ENCODE measurements at regions not wholly inside any gene's neighbourhood (a gene's known extent, or its start where the extent isn't known, plus 50 kb on each side); places are given as distances from the start of the nearest gene placed in this dataset.

- WGBS, 2 donors (ENCODE audit: low coverage in 1 of 2) = 4% methylated on average over 37 of the region's 64 CpGs; no CpG with 5 or more reads in 1 of the 2 donors
- Histone ChIP-seq H3K27ac (no peak overlapping the region), H3K36me3 (no peaks in the 10 kb centered on the region), H3K27me3 (peaks cover 12% of the 10 kb centered on the region), H3K4me3 (peak overlapping the region; percentile 47 to 57 (median 52)), H3K9me3 (no peaks in the 10 kb centered on the region), H3K4me1 (peaks cover 0 to 4% (median 2%) of the 10 kb centered on the region in 4 donors)
- intact Hi-C loops (cut with DNase I; ENCODE audit: low total_unique reads) (no loop called here), in situ Hi-C loops (cut with MboI; ENCODE audit: low pct_ligation_motif_present in 1 of 4, low pct_unique_long_range_greater_than_20kb in 1 of 4, low sequenced_read_pairs in 3 of 4) (no loop called here)
- TF ChIP-seq POLR2A (IDR thresholded peaks at IDR 0.05) (no peak), EP300 (IDR thresholded peaks at IDR 0.05; ENCODE audit: low read depth) (no peak), POLR2AphosphoS5 (IDR thresholded peaks at IDR 0.05) (no peak), CTCF (IDR thresholded peaks at IDR 0.05) (no peak)
- no peak for DNase-seq
These were observed 121.6 kb upstream of the ZNF92 start for GRCh38 chr7:65251851-65252620.

GRCh38 chr7:65250697-65251395 is 122.8 kb upstream of the ZNF92 start:
- Histone ChIP-seq H3K4me1 (peaks cover 0 to 4% (median 2%) of the 10 kb centered on the region in 4 donors), H3K27me3 (peaks cover 12% of the 10 kb centered on the region), H3K9me3 (no peaks in the 10 kb centered on the region), H3K27ac (no peak overlapping the region), H3K4me3 (no peak overlapping the region), H3K36me3 (no peaks in the 10 kb centered on the region)
- WGBS, 2 donors (ENCODE audit: low coverage in 1 of 2) = 91 to 95% methylated on average over 12 to 18 of the region's 18 CpGs
- in situ Hi-C loops (cut with MboI; ENCODE audit: low pct_ligation_motif_present in 1 of 4, low pct_unique_long_range_greater_than_20kb in 1 of 4, low sequenced_read_pairs in 3 of 4) (no loop called here), intact Hi-C loops (cut with DNase I; ENCODE audit: low total_unique reads) (no loop called here)
- DNase-seq = no peak
- TF ChIP-seq POLR2AphosphoS5 (IDR thresholded peaks at IDR 0.05) = no peak
- TF ChIP-seq EP300 (IDR thresholded peaks at IDR 0.05; ENCODE audit: low read depth) = no peak
- TF ChIP-seq POLR2A (IDR thresholded peaks at IDR 0.05) = no peak
- no peak for TF ChIP-seq CTCF (IDR thresholded peaks at IDR 0.05)

GRCh38 chr7:65250216-65250615 is 123.4 kb upstream of the ZNF92 start:
- Histone ChIP-seq H3K4me3 (no peak overlapping the region), H3K9me3 (no peaks in the 10 kb centered on the region), H3K27ac (no peak overlapping the region), H3K36me3 (no peaks in the 10 kb centered on the region), H3K4me1 (peaks cover 0 to 4% (median 2%) of the 10 kb centered on the region in 4 donors), H3K27me3 (peaks cover 12% of the 10 kb centered on the region)
- 40 to 73% methylated on average over 1 to 3 of the region's 3 CpGs for WGBS, 2 donors (ENCODE audit: low coverage in 1 of 2)
- TF ChIP-seq POLR2A (IDR thresholded peaks at IDR 0.05) (no peak), EP300 (IDR thresholded peaks at IDR 0.05; ENCODE audit: low read depth) (no peak), POLR2AphosphoS5 (IDR thresholded peaks at IDR 0.05) (no peak), CTCF (IDR thresholded peaks at IDR 0.05) (no peak)
- DNase-seq = no peak
- intact Hi-C loops (cut with DNase I; ENCODE audit: low total_unique reads) = no loop called here
- in situ Hi-C loops (cut with MboI; ENCODE audit: low pct_ligation_motif_present in 1 of 4, low pct_unique_long_range_greater_than_20kb in 1 of 4, low sequenced_read_pairs in 3 of 4) = no loop called here

- peaks cover 5% of the 10 kb centered on the region for H3K27me3 ChIP-seq
- 89% methylated on average over 5 of the region's 5 CpGs; no CpG with 5 or more reads in 1 of the 2 donors for WGBS, 2 donors (ENCODE audit: low coverage in 1 of 2)
- no peak overlapping the region for H3K4me3 ChIP-seq
- H3K9me3 ChIP-seq = no peaks in the 10 kb centered on the region
- no peak overlapping the region for H3K27ac ChIP-seq
- H3K4me1 ChIP-seq = peaks cover 0 to 2% (median under 1%) of the 10 kb centered on the region in 4 donors
- no peak for DNase-seq
- TF ChIP-seq POLR2A (IDR thresholded peaks at IDR 0.05) (no peak), POLR2AphosphoS5 (IDR thresholded peaks at IDR 0.05) (no peak), CTCF (IDR thresholded peaks at IDR 0.05) (no peak), EP300 (IDR thresholded peaks at IDR 0.05; ENCODE audit: low read depth) (no peak)
- H3K36me3 ChIP-seq = no peaks in the 10 kb centered on the region
- in situ Hi-C loops (cut with MboI; ENCODE audit: low pct_ligation_motif_present in 1 of 4, low pct_unique_long_range_greater_than_20kb in 1 of 4, low sequenced_read_pairs in 3 of 4) (no loop called here), intact Hi-C loops (cut with DNase I; ENCODE audit: low total_unique reads) (no loop called here)
These were observed 126.2 kb upstream of the ZNF92 start for GRCh38 chr7:65247491-65247890.

Data from transverse colon (tissue), 4 donors.